Gastrocnemius medialis (tissue), 4 donors: ENCODE measurements at regions not wholly inside any gene's neighbourhood (a gene's known extent, or its start where the extent isn't known, plus 50 kb on each side); places are given as distances from the start of the nearest gene placed in this dataset.

ENCODE experiments used
- ATAC-seq, 2 donors: fragments of 150-250 bp; one replicate each; pipeline ENCODE4 v1.9.1; 2016
- DNase-seq, 2 donors: peaks; one replicate each; pipeline ENCODE4 v3.0.0-alpha.2; 2019
- H3K27ac ChIP-seq, 4 donors: fragments of 200-600 bp; sonication (generic); 1 replicate in 1 of 4; 2 replicates in 3 of 4; pipeline ENCODE4 v1.5.1; 2016 to 2018; ENCODE audit warnings: mild to moderate bottlenecking in 2 of 4, moderate library complexity in 1 of 4
- H3K27me3 ChIP-seq, 3 donors: fragments of 200-600 bp; sonication (generic) in 2 of 3; 1 replicate in 1 of 3; 2 replicates in 2 of 3; pipeline versions ENCODE4 v1.5.1 to v1.6.0; 2016 to 2019; ENCODE audit warnings: mild to moderate bottlenecking in 1 of 3, moderate library complexity in 1 of 3
- H3K36me3 ChIP-seq, 2 donors: fragments of 200-600 bp; sonication (generic) in 1 of 2; one replicate each; pipeline ENCODE4 v1.5.1; 2017 to 2018
- H3K4me1 ChIP-seq, 2 donors: fragments of 200-600 bp; sonication (generic) in 1 of 2; one replicate each; pipeline ENCODE4 v1.5.1; 2016 to 2017; ENCODE audit warnings: mild to moderate bottlenecking in 2 of 2
- H3K4me3 ChIP-seq, 4 donors: fragments of 200-600 bp; sonication (generic) in 3 of 4; 1 replicate in 1 of 4; 2 replicates in 3 of 4; pipeline ENCODE4 v1.5.1; 2016 to 2019; ENCODE audit warnings: mild to moderate bottlenecking in 2 of 4
- H3K9me3 ChIP-seq, 3 donors: fragments of 200-600 bp; sonication (generic) in 2 of 3; 1 replicate in 1 of 3; 2 replicates in 2 of 3; pipeline ENCODE4 v1.5.1; 2016 to 2019
- POLR2A ChIP-seq, 2 donors: fragments of 450-650 bp; IDR thresholded peaks; one replicate each; pipeline ENCODE4 v1.6.1; 2017; ENCODE audit warnings: antibody characterized with exemption in 2 of 2, mild to moderate bottlenecking in 2 of 2, moderate library complexity in 2 of 2
- in situ Hi-C, 4 donors: fragments of 200-750 bp; cut with MboI; loops; one replicate each; pipeline versions ENCODE4 v1.15.0 to v1.8.0; 2017; ENCODE audit warnings: low sequenced_read_pairs in 4 of 4
- intact Hi-C: fragments of 100-400 bp; cut with DNase I; formaldehyde crosslinking; loops from one replicate; pipeline ENCODE4 v1.15.1; 2023; ENCODE audit warnings: low total_unique reads
- TF ChIP-seq, protein P1 (sequence below), 5 experiments: fragments of 450-650 bp in 3 of 5; fragments of 200-600 bp in 2 of 5; sonication (generic) in 2 of 5; IDR thresholded peaks in 4 of 5; conservative IDR thresholded peaks in 1 of 5; 1 replicate in 4 of 5; 2 replicates in 1 of 5; pipeline ENCODE4 v1.5.1; 2016 to 2019; ENCODE audit warnings: antibody characterized with exemption in 5 of 5, mild to moderate bottlenecking in 3 of 5, moderate library complexity in 3 of 5

DNA sequence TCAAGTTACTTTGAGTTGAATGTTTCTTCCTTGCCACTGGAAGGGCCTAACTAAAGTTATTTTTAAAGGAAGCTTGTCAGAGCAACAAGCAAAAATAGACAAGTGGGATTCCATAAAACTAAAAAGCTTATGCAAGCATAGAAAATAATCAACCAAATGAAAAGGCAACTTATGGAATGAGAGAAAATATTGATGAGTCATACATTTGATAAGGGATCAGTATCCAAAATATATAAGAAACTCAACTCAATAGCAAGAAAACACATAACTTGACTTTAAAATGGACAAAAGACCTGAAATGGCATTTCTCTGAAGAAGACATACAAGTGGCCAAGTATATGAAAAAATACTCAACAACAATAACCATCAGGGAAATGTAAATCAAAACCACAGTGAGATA lies 264.5 kb upstream of the UBASH3B start:
- in situ Hi-C loops (no loop called here), intact Hi-C loops (no loop called here)

DNA sequence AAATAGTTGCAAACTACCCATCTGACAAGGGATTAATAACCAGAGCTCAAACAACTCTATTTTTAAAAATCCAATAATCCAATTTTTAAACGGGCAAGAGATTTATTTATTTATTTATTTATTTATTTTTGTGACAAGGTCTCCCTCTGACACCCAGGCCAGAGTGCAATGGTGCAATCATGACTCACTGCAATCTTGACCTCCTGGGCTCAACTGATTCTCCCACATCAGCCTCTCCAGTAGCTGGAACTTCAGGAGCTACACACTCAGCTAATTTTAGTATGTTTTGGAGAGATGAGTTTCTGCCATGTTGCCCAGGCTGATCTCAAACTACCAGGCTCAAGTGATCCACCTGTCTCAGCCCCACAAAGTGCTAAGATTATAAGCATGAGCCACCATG lies 267.2 kb upstream of the BLID start:
- intact Hi-C loops, result no loop called here
- in situ Hi-C loops, result no loop called here
- H3K27ac ChIP-seq, result no peak overlapping the region
- ATAC-seq, result no peak
- H3K4me3 ChIP-seq, result no peak overlapping the region
- no peaks in the 10 kb centered on the region for H3K9me3 ChIP-seq
- no peak for DNase-seq
- TF ChIP-seq, protein P1, sequence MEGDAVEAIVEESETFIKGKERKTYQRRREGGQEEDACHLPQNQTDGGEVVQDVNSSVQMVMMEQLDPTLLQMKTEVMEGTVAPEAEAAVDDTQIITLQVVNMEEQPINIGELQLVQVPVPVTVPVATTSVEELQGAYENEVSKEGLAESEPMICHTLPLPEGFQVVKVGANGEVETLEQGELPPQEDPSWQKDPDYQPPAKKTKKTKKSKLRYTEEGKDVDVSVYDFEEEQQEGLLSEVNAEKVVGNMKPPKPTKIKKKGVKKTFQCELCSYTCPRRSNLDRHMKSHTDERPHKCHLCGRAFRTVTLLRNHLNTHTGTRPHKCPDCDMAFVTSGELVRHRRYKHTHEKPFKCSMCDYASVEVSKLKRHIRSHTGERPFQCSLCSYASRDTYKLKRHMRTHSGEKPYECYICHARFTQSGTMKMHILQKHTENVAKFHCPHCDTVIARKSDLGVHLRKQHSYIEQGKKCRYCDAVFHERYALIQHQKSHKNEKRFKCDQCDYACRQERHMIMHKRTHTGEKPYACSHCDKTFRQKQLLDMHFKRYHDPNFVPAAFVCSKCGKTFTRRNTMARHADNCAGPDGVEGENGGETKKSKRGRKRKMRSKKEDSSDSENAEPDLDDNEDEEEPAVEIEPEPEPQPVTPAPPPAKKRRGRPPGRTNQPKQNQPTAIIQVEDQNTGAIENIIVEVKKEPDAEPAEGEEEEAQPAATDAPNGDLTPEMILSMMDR (IDR thresholded peaks at IDR 0.05 in 4 of 5, conservative IDR thresholded peaks at IDR 0.05 in 1 of 5), result no peak
- no peak for TF ChIP-seq POLR2A (IDR thresholded peaks at IDR 0.05)
- no peaks in the 10 kb centered on the region for H3K27me3 ChIP-seq
- H3K36me3 ChIP-seq, result no peaks in the 10 kb centered on the region
- no peaks in the 10 kb centered on the region for H3K4me1 ChIP-seq

More for the DNA sequence above, 264.5 kb upstream of the UBASH3B start:
- ATAC-seq (no peak), DNase-seq (no peak)
- no peaks in the 10 kb centered on the region for H3K36me3 ChIP-seq
- H3K9me3 ChIP-seq, result no peaks in the 10 kb centered on the region
- no peak overlapping the region for H3K27ac ChIP-seq
- H3K4me3 ChIP-seq, result no peak overlapping the region
- TF ChIP-seq POLR2A (IDR thresholded peaks at IDR 0.05), result no peak
- TF ChIP-seq, protein P1 (IDR thresholded peaks at IDR 0.05 in 4 of 5, conservative IDR thresholded peaks at IDR 0.05 in 1 of 5), result no peak
- peaks cover 4 to 5% of the 10 kb centered on the region in 2 donors for H3K4me1 ChIP-seq
- no peaks in the 10 kb centered on the region for H3K27me3 ChIP-seq

DNA sequence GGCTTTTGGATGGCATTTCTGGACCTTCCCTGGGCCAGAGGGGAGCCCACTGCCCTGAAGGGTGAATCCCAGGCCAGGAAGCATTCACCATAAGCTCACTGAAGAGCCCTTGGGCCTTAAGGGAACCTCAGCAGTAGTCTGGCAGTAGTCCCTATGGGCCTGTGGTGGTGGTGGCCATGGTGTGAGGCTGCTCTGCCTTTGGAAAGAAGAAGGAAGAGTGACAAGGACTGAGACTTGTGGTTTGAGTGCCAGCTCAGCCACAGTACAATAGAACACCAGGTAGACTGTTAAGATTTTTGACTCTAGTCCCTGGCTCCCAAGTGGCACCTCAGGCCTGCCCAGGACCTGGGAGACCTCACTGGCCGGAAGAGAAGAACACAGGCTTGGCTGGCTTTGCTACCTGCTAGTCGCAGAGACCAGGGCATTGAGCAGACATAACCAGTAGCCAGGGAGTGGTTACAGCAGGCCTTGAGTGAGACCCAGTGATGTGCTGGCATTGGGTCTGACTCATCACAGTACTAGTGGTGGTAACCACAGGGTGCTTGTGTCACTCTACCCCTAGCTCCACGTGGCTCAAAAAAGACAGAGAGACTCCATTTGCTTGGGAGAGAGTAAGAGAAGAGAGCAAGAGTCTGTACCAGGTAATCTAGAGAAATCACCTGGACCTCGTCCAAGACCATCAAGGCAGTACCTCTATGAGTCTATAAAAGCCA lies 259.8 kb upstream of the BLID start:
- intact Hi-C loops, result no loop called here

DNA sequence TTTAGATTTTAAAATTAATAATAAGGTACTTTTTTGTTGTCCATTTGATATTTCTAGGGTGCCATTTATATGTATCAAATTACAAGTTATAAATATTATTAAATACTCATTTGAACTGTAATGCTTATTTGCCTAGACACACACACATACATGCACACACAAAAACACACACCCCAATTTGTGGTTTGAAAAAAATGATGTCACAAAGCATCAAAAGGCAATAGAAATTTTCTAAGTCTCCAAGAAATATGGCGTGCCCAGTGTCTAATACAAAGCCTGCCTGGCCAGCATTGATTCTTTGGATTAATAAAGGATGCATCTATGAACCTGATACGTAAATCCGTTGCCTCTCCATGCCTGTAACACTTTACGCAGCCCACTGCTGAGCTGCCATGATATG lies 252.8 kb upstream of the BLID start:
- Histone ChIP-seq H3K4me1 (peaks cover 0 to 11% of the 10 kb centered on the region in 2 donors), H3K27ac (no peak overlapping the region), H3K4me3 (no peak overlapping the region), H3K36me3 (no peaks in the 10 kb centered on the region), H3K27me3 (no peaks in the 10 kb centered on the region), H3K9me3 (no peaks in the 10 kb centered on the region)
- in situ Hi-C loops, result loop anchor here in 1 of 4 donors (10.0 kb wide), 1 partner anchor 154 kb away; no protein-coding TSS in a partner anchor
- intact Hi-C loops, result no loop called here
- ATAC-seq (no peak), DNase-seq (no peak)
- TF ChIP-seq, protein P1 (IDR thresholded peaks at IDR 0.05 in 4 of 5, conservative IDR thresholded peaks at IDR 0.05 in 1 of 5), result no peak
- no peak for TF ChIP-seq POLR2A (IDR thresholded peaks at IDR 0.05)

More for the DNA sequence above, 259.8 kb upstream of the BLID start:
- ATAC-seq (no peak), DNase-seq (no peak)
- in situ Hi-C loops, result no loop called here
- Histone ChIP-seq H3K36me3 (no peaks in the 10 kb centered on the region), H3K27me3 (no peaks in the 10 kb centered on the region), H3K27ac (no peak overlapping the region), H3K4me3 (no peak overlapping the region), H3K4me1 (no peaks in the 10 kb centered on the region), H3K9me3 (no peaks in the 10 kb centered on the region)
- TF ChIP-seq POLR2A (IDR thresholded peaks at IDR 0.05), result no peak
- TF ChIP-seq, protein P1 (IDR thresholded peaks at IDR 0.05 in 4 of 5, conservative IDR thresholded peaks at IDR 0.05 in 1 of 5), result no peak
